HCT116 (cell line): ENCODE measurements at regions not wholly inside any gene's neighbourhood (a gene's known extent, or its start where the extent isn't known, plus 50 kb on each side); places are given as distances from the start of the nearest gene placed in this dataset.
A peak's percentile ranks its signal among the peaks of the same experiment; 100 is the strongest.

Experiments
- ATAC-seq: fragments of 200-7000 bp; cut with Tn5 transposase; 2 replicates; pipeline ENCODE4 v1.9.1; 2020; ENCODE audit warnings: mild to moderate bottlenecking, moderate library complexity
- BruUV-seq: library from RNA; stranded (reverse); fragments of 400-500 nt; replicated peaks from 2 replicates; lab custom pipeline; 2021; lab: Mats Ljungman, UMichigan
- CTCF ChIA-PET: fragments of 300-600 bp; sonication (Branson Sonifier 250); formaldehyde crosslinking; loops from one replicate; lab custom pipeline; 2021; ENCODE audit warnings: antibody characterized with exemption; lab: Charles Lee
- POLR2A ChIA-PET: fragments of 300-600, 350-600 bp; sonication (Branson Sonifier 250); formaldehyde crosslinking; loops from one replicate; lab custom pipeline; 2021; ENCODE audit warnings: antibody characterized with exemption; lab: Charles Lee
- RAD21 ChIA-PET, 2 experiments: fragments of 300-600 bp; sonication (Branson Sonifier 250); formaldehyde crosslinking; loops; one replicate each; lab custom pipeline; 2023; ENCODE audit warnings: low total read pairs in 2 of 2; ENCODE audit not compliant: uncharacterized antibody in 2 of 2, unreplicated experiment in 2 of 2, low non-redundant PET in 1 of 2; lab: Charles Lee
- DNase-seq: peaks from one replicate; pipeline ENCODE4 v3.0.0-alpha.2; 2010; ENCODE audit warnings: low read depth, low spot score
- H2AFZ ChIP-seq: fragments of 200-600 bp; shearing (Covaris generic), sonication (generic); 2 replicates; pipeline ENCODE4 v1.6.1; 2017; ENCODE audit warnings: low read depth, mixed run types, mixed read lengths, antibody characterized with exemption, low read length; ENCODE audit not compliant: poor library complexity, severe bottlenecking
- H3K27ac ChIP-seq: 2 replicates; pipeline ENCODE4 v1.5.1; 2012; ENCODE audit warnings: low read depth, low read length
- H3K27me3 ChIP-seq: fragments of 200-600 bp; sonication (generic); 2 replicates; pipeline ENCODE4 v1.6.1; 2016; ENCODE audit warnings: mixed run types, low read length, mixed read lengths; ENCODE audit not compliant: insufficient read depth
- H3K36me3 ChIP-seq, 2 experiments: fragments of 200-500 bp in 1 of 2; fragments of 200-600 bp in 1 of 2; sonication (Bioruptor generic) in 1 of 2; sonication (generic) in 1 of 2; 2 replicates each; pipeline versions ENCODE4 v1.5.1 to v1.6.1; 2014 to 2016; ENCODE audit warnings: low read length in 2 of 2, inconsistent platforms in 1 of 2, mixed read lengths in 1 of 2, mixed run types in 1 of 2; ENCODE audit not compliant: insufficient read depth in 2 of 2, control insufficient read depth in 1 of 2
- H3K4me1 ChIP-seq, 2 experiments: fragments of 200-600 bp in 1 of 2; sonication (generic) in 1 of 2; 2 replicates each; pipeline versions ENCODE4 v1.5.1 to v1.6.1; 2012 to 2017; ENCODE audit warnings: low read length in 2 of 2, inconsistent platforms in 1 of 2, mild to moderate bottlenecking in 1 of 2, mixed read lengths in 1 of 2, mixed run types in 1 of 2, moderate library complexity in 1 of 2; ENCODE audit not compliant: insufficient read depth in 2 of 2, control insufficient read depth in 1 of 2
- H3K4me2 ChIP-seq: fragments of 200-600 bp; sonication (generic); 2 replicates; pipeline ENCODE4 v1.6.1; 2017; ENCODE audit warnings: mixed run types, low read length, mixed read lengths
- H3K4me3 ChIP-seq, 2 experiments: fragments of 200-600 bp in 1 of 2; sonication (generic) in 1 of 2; replicated peaks in 1 of 2; 2 replicates each; pipeline ENCODE4 v1.5.1; 2011 to 2016; ENCODE audit warnings: low read length in 2 of 2, control low read depth in 1 of 2, low read depth in 1 of 2, mild to moderate bottlenecking in 1 of 2, mixed read lengths in 1 of 2, mixed run types in 1 of 2
- H3K79me2 ChIP-seq: fragments of 200-600 bp; sonication (generic); 2 replicates; pipeline ENCODE4 v1.6.1; 2017; ENCODE audit warnings: mild to moderate bottlenecking, mixed run types, low read length, moderate library complexity, mixed read lengths; ENCODE audit not compliant: insufficient read depth
- H3K9ac ChIP-seq: fragments of 200-600 bp; sonication (generic); 2 replicates; pipeline ENCODE4 v1.6.1; 2016; ENCODE audit warnings: low read length, mixed read lengths
- H3K9me2 ChIP-seq: fragments of 200-600 bp; sonication (generic), shearing (Covaris generic); 2 replicates; pipeline ENCODE4 v1.6.1; 2017; ENCODE audit warnings: mixed run types, mild to moderate bottlenecking, moderate library complexity; ENCODE audit not compliant: insufficient read depth
- H3K9me3 ChIP-seq, 2 experiments: fragments of 200-500 bp in 1 of 2; fragments of 200-600 bp in 1 of 2; sonication (Bioruptor generic) in 1 of 2; sonication (generic) in 1 of 2; 2 replicates each; pipeline ENCODE4 v1.6.1; 2014 to 2017; ENCODE audit warnings: low read length in 2 of 2, mixed read lengths in 2 of 2, inconsistent platforms in 1 of 2, low read depth in 1 of 2, mild to moderate bottlenecking in 1 of 2, mixed run types in 1 of 2, moderate library complexity in 1 of 2; ENCODE audit not compliant: control insufficient read depth in 1 of 2, insufficient read depth in 1 of 2
- H4K20me1 ChIP-seq: fragments of 200-600 bp; sonication (generic), shearing (Covaris generic); 2 replicates; pipeline ENCODE4 v1.6.1; 2017; ENCODE audit warnings: mixed run types, mild to moderate bottlenecking, moderate library complexity; ENCODE audit not compliant: insufficient read depth
- CEBPB ChIP-seq: IDR thresholded peaks from 2 replicates; pipeline ENCODE4 v1.6.1; 2012; ENCODE audit warnings: low read depth
- EGR1 ChIP-seq: IDR thresholded peaks from 2 replicates; pipeline ENCODE4 v1.6.1; 2012; ENCODE audit warnings: low read depth
- POLR2A ChIP-seq: IDR thresholded peaks from 2 replicates; pipeline ENCODE4 v1.7.0; 2011; ENCODE audit warnings: borderline replicate concordance; ENCODE audit not compliant: insufficient read depth, insufficient read length; ENCODE audit errors: extremely low read depth
- RAD21 ChIP-seq: IDR thresholded peaks from 2 replicates; pipeline ENCODE4 v1.6.1; 2012; ENCODE audit warnings: low read depth, mild to moderate bottlenecking
- ZBTB33 ChIP-seq: IDR thresholded peaks from 2 replicates; pipeline ENCODE4 v1.6.1; 2011; ENCODE audit warnings: mild to moderate bottlenecking, low read length, moderate library complexity; ENCODE audit not compliant: insufficient replicate concordance; ENCODE audit errors: extremely low read depth
- ZFX ChIP-seq: fragments of 450-650 bp; IDR thresholded peaks from 2 replicates; pipeline ENCODE4 v1.6.1; 2017
- intact Hi-C: fragments of 100-400 bp; cut with micrococcal nuclease; formaldehyde crosslinking; loops from 2 replicates; pipeline ENCODE4 v1.10.0; 2022
- TF ChIP-seq, protein P1 (sequence below), 3 experiments: fragments of 200-600 bp in 1 of 3; sonication (generic) in 1 of 3; IDR thresholded peaks in 2 of 3; conservative IDR thresholded peaks in 1 of 3; 2 replicates each; pipeline ENCODE4 v1.5.1; 2012 to 2017; ENCODE audit warnings: low read depth in 2 of 3, low read length in 2 of 3, antibody characterized with exemption in 1 of 3, borderline replicate concordance in 1 of 3, control low read depth in 1 of 3, mild to moderate bottlenecking in 1 of 3, mixed read lengths in 1 of 3, mixed run types in 1 of 3, moderate library complexity in 1 of 3; ENCODE audit not compliant: insufficient read depth in 1 of 3

- TF ChIP-seq ZBTB33 (no peak), ZFX (no peak), POLR2A (no peak)
These were observed 543.7 kb downstream of the DACH1 start (continued) for GRCh38 chr13:71323266-71323665.

GRCh38 chr13:71320452-71320851 lies 546.6 kb downstream of the DACH1 start:
- intact Hi-C loops, result no loop called here
- ChIA-PET RAD21 (no interaction called here), POLR2A (no interaction called here)

More at GRCh38 chr13:71320452-71320851, 546.6 kb downstream of the DACH1 start:
- no peak for TF ChIP-seq CEBPB
- peak; percentile 21; the same call in 1 of the 2 replicates for TF ChIP-seq RAD21
- no peak for TF ChIP-seq EGR1
- TF ChIP-seq, protein P1, sequence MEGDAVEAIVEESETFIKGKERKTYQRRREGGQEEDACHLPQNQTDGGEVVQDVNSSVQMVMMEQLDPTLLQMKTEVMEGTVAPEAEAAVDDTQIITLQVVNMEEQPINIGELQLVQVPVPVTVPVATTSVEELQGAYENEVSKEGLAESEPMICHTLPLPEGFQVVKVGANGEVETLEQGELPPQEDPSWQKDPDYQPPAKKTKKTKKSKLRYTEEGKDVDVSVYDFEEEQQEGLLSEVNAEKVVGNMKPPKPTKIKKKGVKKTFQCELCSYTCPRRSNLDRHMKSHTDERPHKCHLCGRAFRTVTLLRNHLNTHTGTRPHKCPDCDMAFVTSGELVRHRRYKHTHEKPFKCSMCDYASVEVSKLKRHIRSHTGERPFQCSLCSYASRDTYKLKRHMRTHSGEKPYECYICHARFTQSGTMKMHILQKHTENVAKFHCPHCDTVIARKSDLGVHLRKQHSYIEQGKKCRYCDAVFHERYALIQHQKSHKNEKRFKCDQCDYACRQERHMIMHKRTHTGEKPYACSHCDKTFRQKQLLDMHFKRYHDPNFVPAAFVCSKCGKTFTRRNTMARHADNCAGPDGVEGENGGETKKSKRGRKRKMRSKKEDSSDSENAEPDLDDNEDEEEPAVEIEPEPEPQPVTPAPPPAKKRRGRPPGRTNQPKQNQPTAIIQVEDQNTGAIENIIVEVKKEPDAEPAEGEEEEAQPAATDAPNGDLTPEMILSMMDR (IDR thresholded peaks at IDR 0.05 in 2 of 3, conservative IDR thresholded peaks at IDR 0.05 in 1 of 3; ENCODE audit: borderline replicate concordance in 1 of 3, insufficient read depth in 1 of 3, low read depth in 2 of 3, low read length in 2 of 3), result peak in 2 of 3 experiments; percentile 37 to 41; a peak in 3 of 6 replicates
- H3K4me1 ChIP-seq, result no peaks in the 10 kb centered on the region
- no peak overlapping the region for H3K27ac ChIP-seq
- CTCF ChIA-PET, result no interaction called here
- H3K9me3 ChIP-seq, result peaks cover 0 to 4% of the 10 kb centered on the region in 2 experiments; a peak in 1 of 4 replicates
- no peak overlapping the region for H3K4me2 ChIP-seq
- DNase-seq (no peak), ATAC-seq (no peak)
- H4K20me1 ChIP-seq, result no peaks in the 10 kb centered on the region
- H3K79me2 ChIP-seq, result no peaks in the 10 kb centered on the region
- BruUV-seq, result no TSS peak
- no peak overlapping the region for H3K4me3 ChIP-seq
- H3K36me3 ChIP-seq, result no peaks in the 10 kb centered on the region
- no peaks in the 10 kb centered on the region for H3K27me3 ChIP-seq
- H2AFZ ChIP-seq, result no peak overlapping the region
- H3K9ac ChIP-seq, result no peak overlapping the region
- H3K9me2 ChIP-seq, result no peaks in the 10 kb centered on the region
